Neural progenitor cell (in vitro differentiated cells): ENCODE measurements at regions not wholly inside any gene's neighbourhood (a gene's known extent, or its start where the extent isn't known, plus 50 kb on each side); places are given as distances from the start of the nearest gene placed in this dataset.

Experiments used
- EZH2 ChIP-seq: fragments of 200-600 bp; sonication (generic); IDR thresholded peaks from 2 replicates; pipeline ENCODE4 v1.6.1; 2017; ENCODE audit warnings: antibody characterized with exemption, mild to moderate bottlenecking, moderate library complexity
- EZH2phosphoT487 ChIP-seq: fragments of 200-600 bp; sonication (generic); IDR thresholded peaks from 2 replicates; pipeline ENCODE4 v1.6.1; 2017; ENCODE audit warnings: antibody characterized with exemption
- TF ChIP-seq, protein P1 (sequence below): fragments of 200-600 bp; sonication (generic); IDR thresholded peaks from 2 replicates; pipeline ENCODE4 v1.5.1; 2017; ENCODE audit warnings: antibody characterized with exemption, mild to moderate bottlenecking

DNA sequence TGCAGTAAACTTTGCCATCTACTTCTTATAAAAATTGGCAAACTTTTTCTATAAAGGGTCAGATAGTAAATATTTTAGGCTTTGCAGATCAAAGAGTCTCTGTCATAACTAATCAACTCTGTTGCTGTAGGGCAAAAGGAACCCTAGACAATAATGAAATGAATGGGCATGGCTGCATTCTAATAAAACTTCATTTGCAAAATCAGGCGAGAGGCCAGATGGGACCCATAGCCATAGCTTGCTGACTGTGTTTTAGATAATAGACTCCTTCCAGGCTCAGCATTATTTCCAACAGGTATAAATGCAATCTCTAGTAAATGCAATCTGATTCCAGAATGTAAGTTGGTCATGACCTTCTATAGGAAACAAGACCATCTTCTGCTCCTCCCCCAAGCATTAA, 490.7 kb downstream of the TOX3 start:
- TF ChIP-seq, protein P1, sequence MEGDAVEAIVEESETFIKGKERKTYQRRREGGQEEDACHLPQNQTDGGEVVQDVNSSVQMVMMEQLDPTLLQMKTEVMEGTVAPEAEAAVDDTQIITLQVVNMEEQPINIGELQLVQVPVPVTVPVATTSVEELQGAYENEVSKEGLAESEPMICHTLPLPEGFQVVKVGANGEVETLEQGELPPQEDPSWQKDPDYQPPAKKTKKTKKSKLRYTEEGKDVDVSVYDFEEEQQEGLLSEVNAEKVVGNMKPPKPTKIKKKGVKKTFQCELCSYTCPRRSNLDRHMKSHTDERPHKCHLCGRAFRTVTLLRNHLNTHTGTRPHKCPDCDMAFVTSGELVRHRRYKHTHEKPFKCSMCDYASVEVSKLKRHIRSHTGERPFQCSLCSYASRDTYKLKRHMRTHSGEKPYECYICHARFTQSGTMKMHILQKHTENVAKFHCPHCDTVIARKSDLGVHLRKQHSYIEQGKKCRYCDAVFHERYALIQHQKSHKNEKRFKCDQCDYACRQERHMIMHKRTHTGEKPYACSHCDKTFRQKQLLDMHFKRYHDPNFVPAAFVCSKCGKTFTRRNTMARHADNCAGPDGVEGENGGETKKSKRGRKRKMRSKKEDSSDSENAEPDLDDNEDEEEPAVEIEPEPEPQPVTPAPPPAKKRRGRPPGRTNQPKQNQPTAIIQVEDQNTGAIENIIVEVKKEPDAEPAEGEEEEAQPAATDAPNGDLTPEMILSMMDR = no peak
- no peak for TF ChIP-seq EZH2
- TF ChIP-seq EZH2phosphoT487 = no peak
